Stimulated activated effector memory CD8-positive, alpha-beta T cell treated with anti-CD3 and anti-CD28 coated beads, Interleukin-12 subunit alpha, Interleukin-12 subunit beta, amount 100 ng/mL, for 72 hours (primary cell): ENCODE measurements at regions not wholly inside any gene's neighbourhood (a gene's known extent, or its start where the extent isn't known, plus 50 kb on each side); places are given as distances from the start of the nearest gene placed in this dataset.

Experiments used
- ATAC-seq: fragments of 150-1000 bp; cut with Tn5 transposase; 2 replicates; pipeline ENCODE4 v1.10.0; 2021
- DNase-seq, 2 donors: peaks; one replicate each; pipeline ENCODE4 v3.0.0; 2021 to 2022; ENCODE audit warnings: low spot score in 2 of 2
- H3K27ac Mint-ChIP-seq: one replicate; pipeline ENCODE4 v1.8.0; 2022; ENCODE audit warnings: mild to moderate bottlenecking, mixed read lengths
- H3K36me3 Mint-ChIP-seq: one replicate; pipeline ENCODE4 v1.8.0; 2022; ENCODE audit warnings: mild to moderate bottlenecking, mixed read lengths
- H3K4me1 Mint-ChIP-seq: one replicate; pipeline ENCODE4 v1.8.0; 2022; ENCODE audit warnings: mixed read lengths
- H3K4me3 Mint-ChIP-seq: one replicate; pipeline ENCODE4 v1.8.0; 2022; ENCODE audit warnings: mild to moderate bottlenecking, mixed read lengths
- H3K9me3 Mint-ChIP-seq: one replicate; pipeline ENCODE4 v1.8.0; 2022; ENCODE audit warnings: mixed read lengths

DNA sequence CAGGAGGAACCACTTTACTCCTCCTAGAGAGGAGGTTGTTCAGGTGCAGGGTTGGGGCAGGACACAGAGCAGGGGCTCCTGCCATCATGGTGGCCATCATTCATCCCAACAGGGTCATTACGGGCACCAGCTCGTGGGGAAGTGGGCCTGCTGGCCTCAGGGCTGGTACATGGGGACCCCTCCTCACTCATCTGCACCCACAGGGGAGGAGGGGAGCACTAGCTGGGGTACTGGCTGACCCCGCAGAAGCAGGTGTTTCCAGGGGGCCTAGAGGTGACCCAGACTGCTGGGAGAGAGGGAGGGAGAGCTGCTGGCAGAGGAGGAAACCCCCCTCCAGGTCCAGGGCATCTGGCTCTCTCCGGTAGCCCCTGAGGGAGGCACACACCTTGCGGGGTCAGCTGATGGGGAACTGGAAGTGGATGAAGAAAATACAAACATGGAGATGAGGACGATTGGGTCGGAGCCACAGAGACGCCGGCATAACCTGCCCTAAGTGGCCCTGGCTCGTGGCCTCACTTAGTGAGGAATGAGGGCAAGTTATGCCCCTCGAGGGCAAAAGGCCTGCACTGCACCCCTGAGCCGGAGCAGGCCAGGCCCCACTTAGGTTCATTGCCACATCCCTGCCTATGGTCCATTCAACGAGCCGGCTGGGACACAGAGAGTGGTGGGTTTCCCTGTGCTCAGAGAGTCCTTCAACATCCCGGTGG, 76.2 kb downstream of the SOX1 start:
- peak; percentile 20 for ATAC-seq
- H3K27ac Mint-ChIP-seq = no peak overlapping the region
- no peak for DNase-seq
- no peaks in the 10 kb centered on the region for H3K9me3 Mint-ChIP-seq
- H3K36me3 Mint-ChIP-seq = no peaks in the 10 kb centered on the region
- no peak overlapping the region for H3K4me3 Mint-ChIP-seq
- H3K4me1 Mint-ChIP-seq = no peaks in the 10 kb centered on the region

DNA sequence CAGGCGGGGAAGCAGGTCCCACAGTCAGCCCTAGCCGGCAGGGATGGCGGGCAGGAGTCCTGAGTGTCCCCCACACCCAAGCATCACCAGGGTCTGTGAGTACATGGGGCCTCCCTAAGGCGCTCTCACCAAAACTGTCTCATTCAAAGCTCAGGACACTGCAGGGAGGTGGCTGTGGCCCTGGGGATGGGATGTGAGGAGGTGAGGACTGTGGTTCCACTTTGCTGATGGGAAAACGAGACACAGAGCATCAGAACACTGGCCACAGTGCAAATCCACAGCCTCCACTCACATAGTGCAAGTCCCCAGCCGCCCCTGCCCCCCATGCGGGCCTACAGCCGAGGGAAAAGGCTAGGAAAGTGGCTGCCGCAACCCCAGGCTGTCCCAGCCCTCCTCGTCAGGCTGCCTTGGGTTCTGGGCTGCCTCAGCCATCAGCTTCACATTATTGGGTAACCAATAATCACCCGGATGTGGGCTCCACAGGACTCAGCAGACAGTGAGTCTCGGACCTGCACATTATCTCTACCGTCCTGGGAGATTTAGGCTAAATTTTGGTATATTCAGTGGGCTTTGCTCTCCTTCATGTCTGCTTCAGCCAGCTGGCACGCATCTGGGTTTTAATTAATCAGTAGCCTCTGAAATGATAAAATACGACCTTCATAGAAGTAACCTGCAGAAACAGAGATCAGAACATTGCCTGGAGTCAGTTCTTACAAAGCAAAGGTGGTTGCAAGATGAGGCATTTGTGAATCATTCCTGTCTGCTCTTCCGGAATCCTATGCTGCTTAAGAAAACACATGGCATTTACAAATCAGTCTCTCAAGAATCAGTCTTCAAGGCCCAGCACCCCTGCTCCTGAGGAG, 77.0 kb downstream of the SOX1 start:
- ATAC-seq = peak; percentile 33
- DNase-seq = no peak
- Mint-ChIP-seq H3K4me3 (no peak overlapping the region), H3K9me3 (peaks cover 3% of the 10 kb centered on the region), H3K27ac (no peak overlapping the region), H3K36me3 (no peaks in the 10 kb centered on the region), H3K4me1 (no peaks in the 10 kb centered on the region)

DNA sequence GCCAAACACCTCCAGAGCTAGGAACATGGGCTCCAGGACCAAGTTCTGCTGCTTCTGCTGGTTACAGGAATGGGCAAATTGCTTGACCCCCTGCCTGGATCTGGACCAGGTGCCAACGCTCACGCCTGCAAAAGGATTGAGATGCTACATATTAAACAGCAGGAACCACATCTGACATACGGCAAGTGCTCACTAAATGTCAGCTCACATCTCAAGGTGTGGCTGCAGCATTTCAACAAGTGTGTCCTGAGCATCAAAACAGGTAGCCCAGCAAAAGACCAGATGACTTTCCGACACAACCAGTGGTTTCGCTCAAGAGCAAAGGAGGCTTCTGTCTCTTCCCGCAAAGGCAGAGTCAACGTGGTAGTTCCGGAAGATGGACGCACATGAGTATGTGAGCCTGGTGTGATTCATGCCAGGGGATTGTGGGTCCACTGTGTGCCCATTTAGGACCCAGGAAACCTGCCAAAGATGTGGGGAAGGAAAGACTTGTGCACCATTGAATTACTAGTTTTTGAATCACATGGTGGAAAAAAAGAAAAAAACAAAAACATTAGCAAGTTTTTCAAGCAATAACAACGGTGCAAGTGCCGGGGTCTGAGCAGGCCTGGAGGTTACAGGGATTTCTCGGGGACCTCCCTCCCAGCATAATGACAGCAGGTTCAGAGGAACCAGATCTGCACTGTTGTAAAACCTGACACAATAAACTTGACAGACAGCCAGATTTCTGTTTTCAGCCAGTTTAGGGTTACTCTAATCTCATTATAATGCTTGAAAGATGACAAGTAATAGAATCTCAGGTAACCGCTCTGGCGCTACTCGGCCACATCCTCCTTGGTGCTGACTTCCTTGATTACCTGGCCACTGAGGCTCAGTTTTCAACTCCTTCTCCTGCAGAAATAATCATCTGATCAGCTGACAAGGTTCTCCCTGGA, 77.9 kb downstream of the SOX1 start:
- Mint-ChIP-seq H3K4me1 (no peaks in the 10 kb centered on the region), H3K27ac (no peak overlapping the region), H3K36me3 (no peaks in the 10 kb centered on the region), H3K9me3 (peaks cover 3% of the 10 kb centered on the region), H3K4me3 (no peak overlapping the region)
- ATAC-seq = no peak
- no peak for DNase-seq

DNA sequence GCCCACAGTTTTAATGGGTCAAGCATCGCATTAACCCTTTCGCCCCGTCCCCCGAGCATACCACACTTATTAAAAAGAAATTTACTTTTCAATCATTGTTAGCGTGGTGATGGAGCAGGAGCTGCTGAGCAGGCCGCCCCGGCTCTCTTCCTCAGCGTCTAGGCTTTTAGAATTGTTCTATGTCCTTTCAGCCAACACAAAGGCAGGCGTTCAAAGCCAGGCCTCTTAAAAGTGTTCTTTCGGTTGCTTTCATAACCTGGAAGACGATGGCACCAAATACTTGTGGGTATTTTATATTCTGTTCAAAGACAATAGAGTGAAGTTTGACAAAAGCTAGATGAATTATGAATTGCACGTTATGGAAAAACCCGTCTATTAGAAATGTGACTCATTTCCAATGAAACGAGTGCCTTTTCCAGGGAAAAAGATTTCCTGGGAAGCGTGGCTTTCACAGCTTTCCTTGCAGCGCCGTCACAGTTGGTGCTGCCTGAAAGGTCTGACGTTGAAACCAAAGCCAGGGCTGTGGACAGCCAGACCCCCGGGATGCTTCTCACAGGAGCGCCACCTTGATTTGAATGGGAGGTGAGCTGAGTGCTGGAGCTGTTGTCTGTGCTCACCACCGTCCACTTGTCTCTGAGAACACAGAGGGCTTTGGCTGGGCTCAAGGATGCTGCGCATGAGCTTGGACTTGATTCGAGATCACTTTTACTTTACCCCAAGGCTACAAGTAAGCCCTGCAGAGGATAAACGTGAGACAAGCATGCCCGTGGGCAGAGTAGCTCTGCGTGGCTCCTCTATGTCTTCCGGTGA, 78.8 kb downstream of the SOX1 start:
- Mint-ChIP-seq H3K36me3 (no peaks in the 10 kb centered on the region), H3K27ac (no peak overlapping the region), H3K4me3 (no peak overlapping the region), H3K4me1 (no peaks in the 10 kb centered on the region), H3K9me3 (peaks cover 3% of the 10 kb centered on the region)
- DNase-seq (no peak), ATAC-seq (no peak)

DNA sequence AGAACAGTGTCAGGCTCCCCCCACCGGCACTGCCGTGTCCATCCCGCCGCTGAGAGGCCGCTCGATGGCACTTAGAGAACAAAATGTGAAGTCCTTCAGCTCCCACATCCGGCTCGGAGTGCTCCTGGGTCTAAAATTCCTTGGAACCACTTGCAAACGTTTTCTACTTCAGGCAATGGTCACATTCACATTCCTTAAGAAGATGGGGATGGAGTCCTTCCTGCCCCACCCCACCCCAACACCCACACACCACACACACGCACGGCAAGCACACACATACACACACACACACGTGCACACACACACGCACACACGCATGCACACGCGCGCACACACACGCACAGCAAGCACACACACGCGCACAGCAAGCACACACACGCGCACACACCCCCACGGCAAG, 83.4 kb downstream of the SOX1 start:
- ATAC-seq (no peak), DNase-seq (no peak)
- H3K27ac Mint-ChIP-seq = no peak overlapping the region

DNA sequence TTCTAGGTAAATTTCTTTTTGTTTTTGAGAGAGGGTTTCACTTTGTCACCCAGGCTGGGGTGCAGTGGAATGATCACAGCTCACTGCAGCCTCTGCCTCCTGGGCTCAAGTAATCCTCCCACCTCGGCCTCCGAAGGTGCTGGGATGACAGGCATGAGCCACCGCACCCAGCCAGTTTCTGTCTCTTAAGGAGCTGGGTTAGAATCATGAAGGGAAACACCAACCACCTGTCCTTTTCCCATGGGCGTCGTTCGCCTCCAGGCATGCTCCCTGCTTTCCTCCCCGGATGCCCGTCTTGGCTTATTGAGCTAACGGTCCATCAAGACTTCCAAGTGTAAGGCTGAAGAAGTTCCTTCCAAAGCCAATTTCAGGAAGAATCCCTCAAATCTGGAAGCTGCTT, 85.9 kb downstream of the SOX1 start:
- Mint-ChIP-seq H3K4me1 (no peaks in the 10 kb centered on the region), H3K4me3 (no peak overlapping the region), H3K36me3 (no peaks in the 10 kb centered on the region), H3K27ac (no peak overlapping the region), H3K9me3 (peaks cover 7% of the 10 kb centered on the region)
- DNase-seq (no peak), ATAC-seq (no peak)

More for the DNA sequence above, 83.4 kb downstream of the SOX1 start:
- Mint-ChIP-seq H3K4me1 (no peaks in the 10 kb centered on the region), H3K36me3 (no peaks in the 10 kb centered on the region), H3K4me3 (no peak overlapping the region), H3K9me3 (peaks cover 3% of the 10 kb centered on the region)

DNA sequence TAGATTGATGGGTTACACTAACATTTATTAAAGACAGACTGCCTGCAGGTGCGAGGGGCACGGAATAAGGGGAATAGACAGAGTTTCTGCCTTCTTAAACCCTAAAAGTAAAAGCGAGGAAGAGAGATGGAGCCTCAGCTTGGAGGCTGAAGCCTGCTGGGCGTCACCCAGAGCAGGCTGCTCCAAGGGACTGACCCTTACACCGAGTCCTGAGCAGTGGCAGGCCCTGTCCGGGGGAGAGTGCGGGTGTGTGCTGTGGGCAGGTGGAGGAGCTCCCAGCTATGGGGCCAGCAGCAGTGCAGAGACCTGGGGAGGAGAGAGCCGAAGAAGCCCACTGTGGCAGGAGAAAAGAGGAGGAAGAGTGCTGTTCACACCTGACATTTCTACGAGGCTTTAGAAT, 86.4 kb downstream of the SOX1 start:
- H3K27ac Mint-ChIP-seq = no peak overlapping the region
- no peaks in the 10 kb centered on the region for H3K36me3 Mint-ChIP-seq
- no peak overlapping the region for H3K4me3 Mint-ChIP-seq
- H3K4me1 Mint-ChIP-seq = no peaks in the 10 kb centered on the region
- ATAC-seq (no peak), DNase-seq (no peak)
- H3K9me3 Mint-ChIP-seq = peaks cover 9% of the 10 kb centered on the region

DNA sequence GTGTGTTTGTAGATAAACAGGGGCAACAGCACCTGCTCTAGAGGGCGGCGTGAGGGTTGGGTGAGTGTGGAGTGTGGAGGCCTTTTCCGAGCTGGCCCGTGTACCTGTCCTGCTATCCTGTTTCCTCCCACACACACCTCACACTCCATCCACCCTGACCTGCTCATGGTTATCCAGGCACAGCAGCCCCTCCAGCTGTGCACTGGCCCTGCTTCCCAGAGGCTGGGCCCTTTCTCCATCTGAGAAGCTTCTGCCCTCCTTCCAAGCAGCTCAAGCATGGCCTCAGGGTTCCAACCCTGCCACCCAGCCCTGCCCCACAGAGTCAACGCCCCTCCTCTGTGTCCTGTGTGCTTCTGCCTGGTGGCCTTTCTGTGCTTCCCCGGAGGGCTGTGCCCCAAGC, 86.9 kb downstream of the SOX1 start:
- DNase-seq (no peak), ATAC-seq (no peak)
- Mint-ChIP-seq H3K4me3 (no peak overlapping the region), H3K9me3 (peaks cover 6% of the 10 kb centered on the region), H3K27ac (no peak overlapping the region), H3K4me1 (no peaks in the 10 kb centered on the region), H3K36me3 (no peaks in the 10 kb centered on the region)

DNA sequence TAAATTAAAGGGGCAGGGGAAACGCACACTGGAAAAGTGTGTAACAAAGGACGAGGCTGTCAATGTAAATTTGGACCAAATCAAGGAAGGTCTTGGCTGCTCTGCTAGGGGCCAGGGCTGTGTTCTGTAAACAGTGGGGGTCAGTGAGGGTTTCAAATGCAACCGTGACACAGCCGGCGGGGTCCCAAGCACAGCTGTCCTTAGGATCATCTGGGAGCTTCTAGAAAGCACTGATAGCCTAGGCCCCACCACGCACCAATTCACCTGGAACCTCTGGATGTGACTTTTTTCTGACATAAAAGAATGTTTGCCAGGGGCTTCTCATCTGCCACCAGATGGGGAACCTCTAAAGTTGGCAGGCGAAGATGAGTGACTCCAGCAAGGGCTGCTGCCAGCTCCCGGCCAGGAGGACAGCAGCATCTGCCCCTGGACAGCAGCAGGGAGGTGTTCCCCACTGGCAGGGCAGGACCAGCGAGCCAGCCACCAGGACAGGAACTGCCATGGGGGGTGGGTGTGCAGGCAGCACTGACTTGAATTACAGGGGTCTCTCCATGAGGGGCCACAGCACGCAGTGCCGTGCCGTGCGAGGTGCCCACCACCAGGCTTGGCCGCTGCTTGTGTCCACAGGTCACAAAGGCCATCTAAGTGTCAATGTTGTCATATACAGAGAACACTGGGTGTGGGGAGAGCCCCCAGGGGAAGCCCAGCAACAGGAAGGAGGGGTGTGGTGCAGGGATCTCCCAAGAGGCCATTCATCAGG, 87.5 kb downstream of the SOX1 start:
- no peak overlapping the region for H3K4me3 Mint-ChIP-seq
- ATAC-seq (no peak), DNase-seq (no peak)
- no peaks in the 10 kb centered on the region for H3K4me1 Mint-ChIP-seq
- peaks cover 6% of the 10 kb centered on the region for H3K9me3 Mint-ChIP-seq
- H3K27ac Mint-ChIP-seq = no peak overlapping the region
- no peaks in the 10 kb centered on the region for H3K36me3 Mint-ChIP-seq

DNA sequence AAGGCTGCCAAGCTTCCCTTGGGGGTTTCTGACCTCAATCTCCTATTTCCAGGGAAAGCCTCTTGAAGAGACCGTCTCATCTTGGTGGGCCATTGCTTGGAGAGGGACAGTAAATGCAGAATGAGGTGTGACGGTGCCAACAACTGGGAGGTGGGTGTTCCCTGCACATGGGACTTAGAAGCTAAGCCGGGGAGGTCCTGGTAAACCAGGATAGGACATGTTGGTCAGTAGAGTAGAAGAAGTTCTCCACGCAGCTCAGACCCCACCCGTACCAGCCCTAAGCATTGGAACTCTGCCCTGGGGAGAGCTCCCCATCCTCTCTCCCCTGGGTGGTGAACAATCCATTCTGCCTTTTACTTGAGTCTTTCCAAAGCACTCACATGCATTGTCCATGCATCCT, 92.0 kb downstream of the SOX1 start:
- Mint-ChIP-seq H3K36me3 (no peaks in the 10 kb centered on the region), H3K9me3 (peaks cover 6% of the 10 kb centered on the region), H3K4me3 (no peak overlapping the region), H3K27ac (no peak overlapping the region), H3K4me1 (no peaks in the 10 kb centered on the region)
- ATAC-seq = no peak
- DNase-seq = no peak

DNA sequence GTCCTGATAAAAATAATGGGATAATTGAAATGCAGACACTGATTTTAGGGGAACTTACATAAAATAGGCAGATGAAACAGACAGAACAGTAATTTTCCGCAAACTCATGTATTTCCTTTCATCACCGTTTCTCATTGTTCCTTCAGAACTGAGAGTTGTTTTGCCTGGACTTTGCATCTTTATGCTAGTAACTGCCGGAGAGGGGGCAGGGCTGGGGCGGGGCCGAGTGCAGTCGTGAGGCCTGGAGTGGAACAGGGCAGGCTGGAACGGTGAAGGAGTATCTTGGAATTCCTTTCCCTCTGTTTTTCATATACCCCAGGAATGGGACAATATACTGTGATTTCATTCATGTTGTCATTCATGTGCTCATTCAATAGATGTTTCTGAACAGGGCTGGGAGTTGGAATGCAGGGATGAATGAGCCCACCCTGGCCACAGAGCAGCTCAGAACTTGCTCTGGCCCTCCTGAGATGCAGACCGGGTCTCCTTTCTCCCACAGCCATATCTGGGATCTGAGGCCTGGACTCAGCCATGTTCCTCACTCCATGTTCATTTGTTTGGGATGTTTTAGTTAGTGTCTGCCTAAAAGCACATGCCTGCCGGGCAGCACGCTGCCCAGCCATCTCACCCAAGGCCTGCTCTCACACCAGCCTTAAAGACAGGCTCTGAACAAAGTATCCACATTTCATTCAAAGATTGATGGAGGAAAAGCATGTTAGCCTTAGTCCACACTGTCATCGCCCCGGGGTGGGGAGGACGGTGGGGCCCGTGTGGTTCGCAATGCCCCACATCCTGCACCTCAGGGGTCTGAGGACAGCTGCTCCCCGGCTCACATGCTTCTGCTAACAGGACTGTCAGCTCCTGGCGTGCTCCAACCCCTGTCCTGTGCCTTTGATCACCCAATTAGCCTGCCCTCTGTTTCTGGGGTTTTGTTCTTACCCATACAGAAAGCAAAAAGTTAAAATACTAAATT, 92.9 kb downstream of the SOX1 start:
- H3K36me3 Mint-ChIP-seq = no peaks in the 10 kb centered on the region
- no peaks in the 10 kb centered on the region for H3K4me1 Mint-ChIP-seq
- no peak for DNase-seq
- no peak overlapping the region for H3K27ac Mint-ChIP-seq
- peaks cover 6% of the 10 kb centered on the region for H3K9me3 Mint-ChIP-seq
- ATAC-seq = no peak
- H3K4me3 Mint-ChIP-seq = no peak overlapping the region

DNA sequence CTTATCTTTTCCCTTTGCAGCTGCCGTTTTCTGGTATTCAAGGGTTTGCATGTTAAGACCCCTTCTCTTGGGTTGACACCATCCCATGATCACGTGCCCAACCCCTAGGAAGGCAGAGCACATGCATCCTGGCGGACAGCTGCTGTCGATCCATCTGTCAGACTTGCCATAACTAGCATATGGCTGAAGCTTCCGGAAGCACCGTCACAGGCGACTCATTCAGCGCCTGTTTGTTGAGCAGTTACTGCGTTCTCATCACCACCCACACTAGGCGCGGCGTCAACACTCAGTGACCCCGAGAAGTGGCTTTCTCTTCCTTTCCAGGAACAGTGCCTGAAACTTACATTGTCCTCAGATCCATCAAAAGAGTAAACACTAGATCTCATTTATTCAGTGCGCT, 93.6 kb downstream of the SOX1 start:
- H3K9me3 Mint-ChIP-seq = peaks cover 6% of the 10 kb centered on the region
- H3K4me3 Mint-ChIP-seq = no peak overlapping the region
- H3K4me1 Mint-ChIP-seq = no peaks in the 10 kb centered on the region
- H3K36me3 Mint-ChIP-seq = no peaks in the 10 kb centered on the region
- no peak overlapping the region for H3K27ac Mint-ChIP-seq
- ATAC-seq = no peak
- no peak for DNase-seq

DNA sequence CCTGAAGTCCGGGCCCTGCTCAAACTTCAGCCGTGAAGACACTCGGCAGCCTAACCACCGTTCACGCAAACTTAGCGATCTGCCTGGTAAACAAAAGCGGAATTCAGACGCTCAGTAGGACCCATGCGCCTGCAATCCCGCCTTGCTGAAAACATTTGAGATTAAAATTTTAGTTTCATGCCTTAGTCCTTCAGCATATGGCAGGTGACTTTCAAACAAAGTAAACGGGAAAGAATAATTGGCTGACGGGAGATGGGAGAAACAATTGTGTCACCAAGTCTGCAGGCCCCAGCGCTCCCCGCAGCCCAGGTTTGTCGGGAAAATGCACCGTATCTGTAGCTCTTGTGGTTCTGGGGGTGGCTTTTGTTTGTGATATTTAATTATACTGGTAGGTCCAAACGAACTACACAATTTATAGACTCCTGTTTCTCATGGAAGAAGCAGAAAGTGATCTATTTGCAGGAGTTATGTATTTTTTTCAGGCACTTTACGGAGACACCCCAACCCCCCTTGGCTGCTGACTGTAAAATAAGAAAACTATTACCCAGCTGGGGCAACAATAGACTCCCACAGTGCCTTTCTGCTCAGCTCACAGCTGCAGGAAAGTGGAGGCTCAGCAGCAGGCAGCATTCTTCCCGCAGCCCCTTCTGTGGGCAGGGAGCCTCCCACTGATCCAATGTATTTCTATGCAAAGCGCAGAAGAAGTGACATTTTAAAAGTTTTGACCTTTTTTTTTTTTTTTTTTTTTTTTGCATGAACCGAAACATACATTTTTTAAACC, 94.8 kb downstream of the SOX1 start:
- Mint-ChIP-seq H3K9me3 (peaks cover 6% of the 10 kb centered on the region), H3K4me3 (no peak overlapping the region), H3K27ac (no peak overlapping the region), H3K36me3 (no peaks in the 10 kb centered on the region), H3K4me1 (no peaks in the 10 kb centered on the region)
- no peak for ATAC-seq
- DNase-seq = no peak
